ENCODE measurements at regions not wholly inside any gene's neighbourhood (a gene's known extent, or its start where the extent isn't known, plus 50 kb on each side); places are given as distances from the start of the nearest gene placed in this dataset.
A peak's percentile ranks its signal among the peaks of the same experiment; 100 is the strongest.

DNA sequence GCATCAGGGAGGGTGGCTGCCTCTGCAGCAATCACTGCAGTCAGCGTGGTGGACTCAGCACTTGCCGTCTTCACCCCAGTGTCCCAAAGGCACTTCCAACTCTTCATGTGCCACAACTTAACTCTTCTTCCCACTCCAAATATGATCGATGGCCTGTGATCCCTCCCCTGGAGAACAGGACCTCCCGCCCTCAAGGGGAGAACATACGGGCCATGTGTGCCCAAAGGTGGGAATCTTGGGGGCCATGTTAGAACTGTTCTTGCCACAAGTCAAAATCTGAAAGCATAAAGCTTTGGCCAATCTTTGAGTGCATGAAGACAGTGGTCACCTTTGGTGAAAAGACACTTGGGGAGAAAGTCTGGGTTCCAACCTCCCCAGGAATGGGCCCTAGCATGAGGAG is 368.5 kb upstream of the MGMT start:
- H3K27me3 Mint-ChIP-seq, result no peaks in the 10 kb centered on the region
- no peak overlapping the region for H3K4me3 Mint-ChIP-seq
- no peaks in the 10 kb centered on the region for H3K36me3 ChIP-seq (ENCODE audit: insufficient read depth, low read length)
- peaks cover 4 to 19% (median 15%) of the 10 kb centered on the region in 4 donors for H3K4me1 Mint-ChIP-seq
- H3K4me3 ChIP-seq (ENCODE audit: low read length in 2 of 2), result no peak overlapping the region
- H3K27me3 ChIP-seq (ENCODE audit: insufficient read depth, low read length), result no peaks in the 10 kb centered on the region
- H3K27ac Mint-ChIP-seq, result no peak overlapping the region
- H3K9me3 Mint-ChIP-seq, result no peaks in the 10 kb centered on the region
- intact Hi-C loops (cut with micrococcal nuclease), result no loop called here
- no peak overlapping the region for H3K27ac ChIP-seq (ENCODE audit: low read depth, low read length)
- H3K4me1 ChIP-seq (ENCODE audit: insufficient read depth, low read length), result no peaks in the 10 kb centered on the region
- H3K36me3 Mint-ChIP-seq, result no peaks in the 10 kb centered on the region
- POLR2A ChIA-PET (ENCODE audit: partially characterized antibody), result no interaction called here
- no peaks in the 10 kb centered on the region for H3K9me3 ChIP-seq (ENCODE audit: control insufficient read depth in 1 of 2, low read length in 2 of 2)
- DNase-seq, result no peak
- CTCF ChIA-PET (ENCODE audit: partially characterized antibody), result no interaction called here

DNA sequence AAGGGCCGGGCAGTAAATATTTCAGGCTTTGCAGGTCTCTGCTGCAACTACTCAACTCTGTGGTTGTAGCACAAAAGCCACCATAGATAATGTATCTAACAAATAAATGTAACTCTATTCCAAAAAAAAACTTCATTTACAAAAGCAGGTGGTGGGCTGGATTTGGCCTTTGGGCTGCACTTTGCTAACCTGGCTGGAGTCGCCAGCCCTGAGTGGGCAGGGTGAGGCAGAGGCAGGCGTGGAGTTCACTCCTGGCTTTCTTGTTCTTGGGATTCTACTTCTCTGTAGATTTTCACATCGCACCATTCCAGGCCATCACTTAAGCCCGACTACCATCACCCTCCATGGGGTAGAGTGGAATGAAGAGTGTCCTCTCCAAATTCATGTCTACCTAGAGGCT is 367.6 kb upstream of the MGMT start:
- DNase-seq, result no peak
- H3K27ac ChIP-seq (ENCODE audit: low read depth, low read length), result no peak overlapping the region
- H3K36me3 Mint-ChIP-seq, result no peaks in the 10 kb centered on the region
- H3K4me3 Mint-ChIP-seq, result no peak overlapping the region
- H3K27me3 ChIP-seq (ENCODE audit: insufficient read depth, low read length), result no peaks in the 10 kb centered on the region
- intact Hi-C loops (cut with micrococcal nuclease), result no loop called here
- H3K36me3 ChIP-seq (ENCODE audit: insufficient read depth, low read length), result no peaks in the 10 kb centered on the region
- H3K4me1 ChIP-seq (ENCODE audit: insufficient read depth, low read length), result no peaks in the 10 kb centered on the region
- peaks cover 4 to 24% (median 19%) of the 10 kb centered on the region in 4 donors for H3K4me1 Mint-ChIP-seq
- no peak overlapping the region for H3K27ac Mint-ChIP-seq
- ChIA-PET POLR2A (ENCODE audit: partially characterized antibody) (no interaction called here), CTCF (ENCODE audit: partially characterized antibody) (no interaction called here)
- H3K9me3 Mint-ChIP-seq, result no peaks in the 10 kb centered on the region
- H3K4me3 ChIP-seq (ENCODE audit: low read length in 2 of 2), result no peak overlapping the region
- no peaks in the 10 kb centered on the region for H3K27me3 Mint-ChIP-seq
- no peaks in the 10 kb centered on the region for H3K9me3 ChIP-seq (ENCODE audit: control insufficient read depth in 1 of 2, low read length in 2 of 2)

DNA sequence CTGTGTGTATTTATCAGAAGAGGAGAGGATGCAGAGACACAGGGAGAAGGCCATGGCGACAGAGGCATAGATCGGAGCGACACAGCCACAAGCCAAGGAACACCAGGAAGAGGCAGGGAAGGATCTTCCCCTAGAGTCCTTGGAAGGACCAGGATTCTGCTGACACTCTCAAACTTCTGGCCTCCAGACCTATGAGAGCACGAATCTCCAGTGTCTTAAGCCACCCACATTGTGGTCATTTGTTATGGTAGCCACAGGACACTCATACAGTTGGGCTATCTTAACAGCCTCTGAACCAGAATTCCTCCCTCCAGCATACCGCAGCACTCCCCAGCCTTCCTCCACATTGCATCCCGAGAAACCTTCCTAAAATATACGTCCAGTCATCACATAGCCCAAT is 367.0 kb upstream of the MGMT start:
- H3K27me3 Mint-ChIP-seq, result no peaks in the 10 kb centered on the region
- H3K9me3 Mint-ChIP-seq, result peaks cover 0 to 1% (median 0%) of the 10 kb centered on the region in 8 donors
- Histone ChIP-seq H3K4me1 (ENCODE audit: insufficient read depth, low read length) (no peaks in the 10 kb centered on the region), H3K36me3 (ENCODE audit: insufficient read depth, low read length) (no peaks in the 10 kb centered on the region), H3K9me3 (ENCODE audit: control insufficient read depth in 1 of 2, low read length in 2 of 2) (no peaks in the 10 kb centered on the region), H3K27ac (ENCODE audit: low read depth, low read length) (no peak overlapping the region), H3K27me3 (ENCODE audit: insufficient read depth, low read length) (no peaks in the 10 kb centered on the region), H3K4me3 (ENCODE audit: low read length in 2 of 2) (no peak overlapping the region)
- intact Hi-C loops (cut with micrococcal nuclease), result no loop called here
- peaks cover 5 to 29% (median 23%) of the 10 kb centered on the region in 4 donors for H3K4me1 Mint-ChIP-seq
- no peak for DNase-seq
- H3K4me3 Mint-ChIP-seq, result no peak overlapping the region
- H3K36me3 Mint-ChIP-seq, result no peaks in the 10 kb centered on the region
- H3K27ac Mint-ChIP-seq, result no peak overlapping the region
- ChIA-PET CTCF (ENCODE audit: partially characterized antibody) (no interaction called here), POLR2A (ENCODE audit: partially characterized antibody) (no interaction called here)

DNA sequence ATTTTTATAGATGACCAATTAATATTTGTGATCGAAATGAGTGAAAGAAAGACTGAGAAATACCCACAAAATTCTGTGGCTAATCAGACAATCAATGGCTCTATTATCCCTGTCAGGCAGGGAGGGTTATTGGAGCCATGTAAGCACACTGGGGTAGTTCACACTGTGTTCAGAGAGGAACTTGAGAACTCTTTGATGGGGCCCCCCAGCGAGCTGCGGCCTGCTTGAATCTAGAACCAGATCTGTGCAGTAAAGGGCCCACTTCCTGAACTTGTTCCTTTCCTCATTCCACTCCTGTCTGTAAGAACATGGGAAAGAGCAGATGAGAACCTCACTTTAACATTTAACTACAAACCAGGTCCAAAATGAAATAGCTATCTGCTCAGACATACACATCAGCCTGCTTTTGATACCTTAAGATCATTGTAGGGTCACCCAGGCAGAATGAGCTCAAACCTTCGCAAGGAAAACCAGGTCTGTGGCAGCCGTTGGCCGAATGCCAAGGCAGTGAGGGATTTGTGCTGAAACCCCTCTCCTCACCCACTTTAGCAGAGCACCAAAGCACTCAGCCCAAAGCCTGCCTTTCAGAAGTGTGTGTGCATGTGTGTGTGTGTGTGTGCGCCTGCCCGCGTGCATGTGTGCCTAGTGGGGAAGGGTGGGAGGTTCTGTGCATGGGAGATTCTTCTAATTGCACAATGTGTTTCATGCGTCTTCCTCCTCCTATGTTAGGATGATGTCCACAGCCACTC is 365.6 kb upstream of the MGMT start:
- H3K9me3 Mint-ChIP-seq, result peaks cover 0 to 2% (median 0%) of the 10 kb centered on the region in 8 donors
- Histone ChIP-seq H3K27ac (ENCODE audit: low read depth, low read length) (no peak overlapping the region), H3K4me1 (ENCODE audit: insufficient read depth, low read length) (peaks cover 8% of the 10 kb centered on the region), H3K36me3 (ENCODE audit: insufficient read depth, low read length) (no peaks in the 10 kb centered on the region), H3K4me3 (ENCODE audit: low read length in 2 of 2) (no peak overlapping the region), H3K27me3 (ENCODE audit: insufficient read depth, low read length) (no peaks in the 10 kb centered on the region), H3K9me3 (ENCODE audit: control insufficient read depth in 1 of 2, low read length in 2 of 2) (no peaks in the 10 kb centered on the region)
- DNase-seq, result peak in 2 of 5 donors; percentile 0 to 9
- no peaks in the 10 kb centered on the region for H3K27me3 Mint-ChIP-seq
- peaks cover 6 to 40% (median 28%) of the 10 kb centered on the region in 4 donors for H3K4me1 Mint-ChIP-seq
- CTCF ChIA-PET (ENCODE audit: partially characterized antibody), result no interaction called here
- intact Hi-C loops (cut with micrococcal nuclease), result no loop called here
- H3K36me3 Mint-ChIP-seq, result no peaks in the 10 kb centered on the region
- H3K27ac Mint-ChIP-seq, result peak overlapping the region in 3 of 7 donors; percentile 1 to 72 (median 31)
- H3K4me3 Mint-ChIP-seq, result peak overlapping the region in 1 of 8 donors; percentile 17
- POLR2A ChIA-PET (ENCODE audit: partially characterized antibody), result no interaction called here

DNA sequence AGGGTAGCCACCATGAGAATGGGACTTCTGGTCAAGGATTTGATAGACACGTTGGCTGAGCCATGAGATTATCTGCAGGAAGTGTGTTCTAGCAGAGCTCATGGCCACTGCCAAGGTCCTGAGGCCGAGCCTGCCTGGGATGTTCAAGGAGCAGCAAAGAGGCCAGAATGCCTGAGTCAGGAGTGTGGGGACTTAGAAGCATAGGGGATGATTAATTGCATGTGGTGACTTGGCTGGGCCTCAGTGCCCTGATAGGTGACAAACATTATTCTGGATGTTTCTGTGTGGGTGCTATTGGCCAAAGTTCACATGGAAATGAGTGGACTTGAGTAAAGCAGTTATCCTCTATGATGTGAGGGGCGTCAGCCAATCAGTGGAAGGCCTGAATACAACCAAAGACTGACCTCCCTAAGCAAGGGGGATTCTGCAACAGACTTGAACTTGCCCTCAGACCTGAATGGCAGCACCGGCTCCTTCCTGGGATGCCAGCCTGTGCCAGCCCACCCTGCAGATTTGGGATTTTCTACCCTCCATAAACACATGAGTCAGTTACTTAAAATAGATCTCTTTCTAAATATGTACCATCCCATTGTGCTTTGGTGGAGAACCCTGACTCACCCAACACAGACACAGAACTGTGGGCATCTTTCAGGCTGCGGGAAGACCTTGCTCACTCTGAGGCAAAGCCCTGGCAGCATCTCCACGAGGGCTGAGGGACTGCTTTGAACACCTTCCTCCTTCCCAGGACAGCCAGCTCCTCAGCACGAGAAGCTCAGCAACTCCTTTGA is 363.9 kb upstream of the MGMT start:
- peak overlapping the region in 1 of 8 donors; percentile 25 for H3K4me3 Mint-ChIP-seq
- H3K4me3 ChIP-seq (ENCODE audit: low read length in 2 of 2), result no peak overlapping the region
- POLR2A ChIA-PET (ENCODE audit: partially characterized antibody), result no interaction called here
- CTCF ChIA-PET (ENCODE audit: partially characterized antibody), result no interaction called here
- DNase-seq, result no peak
- H3K36me3 Mint-ChIP-seq, result no peaks in the 10 kb centered on the region
- peaks cover 6 to 40% (median 30%) of the 10 kb centered on the region in 4 donors for H3K4me1 Mint-ChIP-seq
- peaks cover 8% of the 10 kb centered on the region for H3K4me1 ChIP-seq (ENCODE audit: insufficient read depth, low read length)
- H3K36me3 ChIP-seq (ENCODE audit: insufficient read depth, low read length), result no peaks in the 10 kb centered on the region
- no peaks in the 10 kb centered on the region for H3K27me3 Mint-ChIP-seq
- H3K27ac Mint-ChIP-seq, result peak overlapping the region in 1 of 7 donors; percentile 55
- peaks cover 0 to 2% (median 0%) of the 10 kb centered on the region in 8 donors for H3K9me3 Mint-ChIP-seq
- intact Hi-C loops (cut with micrococcal nuclease), result no loop called here
- H3K9me3 ChIP-seq (ENCODE audit: control insufficient read depth in 1 of 2, low read length in 2 of 2), result no peaks in the 10 kb centered on the region
- no peak overlapping the region for H3K27ac ChIP-seq (ENCODE audit: low read depth, low read length)
- no peaks in the 10 kb centered on the region for H3K27me3 ChIP-seq (ENCODE audit: insufficient read depth, low read length)

DNA sequence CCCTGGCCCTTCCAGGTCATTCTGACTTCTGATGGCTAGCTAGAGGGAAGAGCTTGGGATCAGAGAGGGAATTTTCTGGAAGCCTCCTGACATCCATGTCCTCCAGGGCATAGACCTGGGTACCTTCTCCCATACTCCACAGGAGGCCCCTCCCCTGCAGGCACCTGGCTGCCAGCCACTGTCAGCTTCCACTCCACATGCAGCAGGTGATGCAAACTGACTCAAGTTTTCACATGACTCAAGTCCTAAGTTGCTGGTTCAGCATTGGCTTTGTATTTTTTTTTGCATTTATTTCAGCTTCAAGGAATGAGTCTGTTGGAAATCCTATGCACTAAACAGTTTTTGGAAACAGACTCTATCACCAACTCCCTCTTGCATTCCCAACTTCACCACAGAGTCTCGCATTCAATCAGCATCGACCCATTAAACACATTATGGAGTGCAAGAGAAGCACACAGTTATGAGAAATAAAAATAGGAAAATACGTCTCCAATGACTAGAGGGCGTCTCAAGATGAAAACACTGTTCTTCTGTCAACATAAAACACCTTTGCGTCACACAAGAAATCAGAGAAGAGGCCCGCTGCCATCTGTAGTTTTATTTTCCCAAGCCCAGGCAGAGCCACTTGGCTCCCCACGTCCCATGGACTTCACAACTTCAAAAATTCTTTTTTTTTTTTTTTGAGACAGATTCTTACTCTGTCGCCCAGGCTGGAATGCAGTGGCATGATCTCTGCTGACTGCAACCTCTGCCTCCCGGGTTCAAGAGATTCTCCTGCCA is 362.6 kb upstream of the MGMT start:
- Histone ChIP-seq H3K36me3 (ENCODE audit: insufficient read depth, low read length) (no peaks in the 10 kb centered on the region), H3K9me3 (ENCODE audit: control insufficient read depth in 1 of 2, low read length in 2 of 2) (no peaks in the 10 kb centered on the region), H3K4me3 (ENCODE audit: low read length in 2 of 2) (no peak overlapping the region), H3K27me3 (ENCODE audit: insufficient read depth, low read length) (no peaks in the 10 kb centered on the region), H3K27ac (ENCODE audit: low read depth, low read length) (no peak overlapping the region), H3K4me1 (ENCODE audit: insufficient read depth, low read length) (peaks cover 8% of the 10 kb centered on the region)
- Mint-ChIP-seq H3K27me3 (no peaks in the 10 kb centered on the region), H3K27ac (peak overlapping the region in 3 of 7 donors; percentile 12 to 57 (median 28)), H3K9me3 (peaks cover 0 to 2% (median 0%) of the 10 kb centered on the region in 8 donors), H3K4me3 (peak overlapping the region in 2 of 8 donors; percentile 43 to 61), H3K36me3 (no peaks in the 10 kb centered on the region), H3K4me1 (peaks cover 6 to 40% (median 30%) of the 10 kb centered on the region in 4 donors)
- no peak for DNase-seq
- intact Hi-C loops (cut with micrococcal nuclease), result loop anchor here (1.0 kb wide), 1 partner anchor 69 kb away; no protein-coding TSS in a partner anchor
- POLR2A ChIA-PET (ENCODE audit: partially characterized antibody), result interaction anchor here (1.2 kb wide), 1 partner anchor 46 kb away, joined by 4 read pairs; no protein-coding TSS in a partner anchor
- CTCF ChIA-PET (ENCODE audit: partially characterized antibody), result no interaction called here

DNA sequence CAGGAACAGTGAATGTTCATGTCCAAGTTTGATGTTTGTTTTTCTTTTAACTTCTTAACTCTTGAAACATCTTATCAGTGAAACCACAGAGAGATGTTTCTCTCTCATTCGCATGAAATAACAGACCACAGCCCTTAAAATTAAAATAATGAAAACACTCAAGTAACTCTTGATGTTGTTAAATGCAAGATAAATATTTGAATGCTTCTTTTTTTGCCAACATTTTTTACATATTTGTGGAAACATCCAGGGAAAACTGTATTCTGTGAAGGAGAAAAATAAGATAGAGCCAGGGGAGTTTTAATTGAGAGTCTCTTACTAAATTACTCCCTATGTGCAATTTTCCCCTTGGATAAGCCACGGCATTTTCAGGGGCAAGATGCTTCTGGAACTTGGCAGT is 361.8 kb upstream of the MGMT start:
- intact Hi-C loops (cut with micrococcal nuclease), result no loop called here
- Histone ChIP-seq H3K27me3 (ENCODE audit: insufficient read depth, low read length) (no peaks in the 10 kb centered on the region), H3K4me3 (ENCODE audit: low read length in 2 of 2) (no peak overlapping the region), H3K27ac (ENCODE audit: low read depth, low read length) (no peak overlapping the region), H3K4me1 (ENCODE audit: insufficient read depth, low read length) (peaks cover 8% of the 10 kb centered on the region), H3K9me3 (ENCODE audit: control insufficient read depth in 1 of 2, low read length in 2 of 2) (no peaks in the 10 kb centered on the region), H3K36me3 (ENCODE audit: insufficient read depth, low read length) (no peaks in the 10 kb centered on the region)
- no peaks in the 10 kb centered on the region for H3K36me3 Mint-ChIP-seq
- no peaks in the 10 kb centered on the region for H3K27me3 Mint-ChIP-seq
- peaks cover 0 to 2% (median 0%) of the 10 kb centered on the region in 8 donors for H3K9me3 Mint-ChIP-seq
- H3K4me1 Mint-ChIP-seq, result peaks cover 4 to 40% (median 30%) of the 10 kb centered on the region in 4 donors
- H3K4me3 Mint-ChIP-seq, result peak overlapping the region in 4 of 8 donors; percentile 18 to 61 (median 30)
- peak overlapping the region in 4 of 7 donors; percentile 28 to 75 (median 47) for H3K27ac Mint-ChIP-seq
- no peak for DNase-seq
- ChIA-PET POLR2A (ENCODE audit: partially characterized antibody) (no interaction called here), CTCF (ENCODE audit: partially characterized antibody) (no interaction called here)

Data from CD4-positive, alpha-beta memory T cell (primary cell).